Fibroblast of pulmonary artery (primary cell): ENCODE measurements at regions not wholly inside any gene's neighbourhood (a gene's known extent, or its start where the extent isn't known, plus 50 kb on each side); places are given as distances from the start of the nearest gene placed in this dataset.

ENCODE experiments used
- DNase-seq: peaks from one replicate; pipeline ENCODE4 v3.0.0-alpha.2; 2010; ENCODE audit warnings: low read depth
- H3K4me3 ChIP-seq: replicated peaks from 2 replicates; pipeline ENCODE4 v1.5.1; 2011; ENCODE audit warnings: low read depth, mild to moderate bottlenecking, control low read depth, low read length, moderate library complexity
- CTCF ChIP-seq: IDR thresholded peaks from 2 replicates; pipeline ENCODE4 v1.5.1; 2011; ENCODE audit warnings: mild to moderate bottlenecking, control low read depth, low read length, inconsistent platforms; ENCODE audit errors: missing control alignments

- H3K4me3 ChIP-seq: no peak overlapping the region
- no peak for TF ChIP-seq CTCF
- no peak for DNase-seq
Measured at GRCh38 chr6:168887621-168888020, 366.0 kb downstream of the THBS2 start.

GRCh38 chr6:168886964-168887363 is 366.7 kb downstream of the THBS2 start:
- DNase-seq: no peak
- no peak for TF ChIP-seq CTCF
- H3K4me3 ChIP-seq: no peak overlapping the region

- TF ChIP-seq CTCF: no peak
- H3K4me3 ChIP-seq: no peak overlapping the region
- no peak for DNase-seq
Measured at GRCh38 chr6:168885751-168886742, 367.6 kb downstream of the THBS2 start.

GRCh38 chr6:168885196-168885595 is 368.4 kb downstream of the THBS2 start:
- no peak for DNase-seq
- H3K4me3 ChIP-seq: no peak overlapping the region
- no peak for TF ChIP-seq CTCF

GRCh38 chr6:168884646-168885086 is 369.0 kb downstream of the THBS2 start:
- H3K4me3 ChIP-seq: no peak overlapping the region
- TF ChIP-seq CTCF: peak; percentile 60
- DNase-seq: peak; percentile 58

- no peak for DNase-seq
- no peak for TF ChIP-seq CTCF
- no peak overlapping the region for H3K4me3 ChIP-seq
Measured at GRCh38 chr6:168884050-168884645, 369.5 kb downstream of the THBS2 start.
